Prostate gland (tissue), 2 donors: ENCODE measurements at regions not wholly inside any gene's neighbourhood (a gene's known extent, or its start where the extent isn't known, plus 50 kb on each side); places are given as distances from the start of the nearest gene placed in this dataset.

Experiments
- DNase-seq: peaks from one replicate; pipeline ENCODE4 v3.0.0-alpha.2; 2019; ENCODE audit warnings: low spot score
- H3K27ac ChIP-seq, 2 donors: fragments of 200-600 bp; sonication (generic); 2 replicates each; pipeline ENCODE4 v1.5.1; 2017 to 2019
- H3K27me3 ChIP-seq: fragments of 200-600 bp; sonication (generic); replicated peaks from 2 replicates; pipeline ENCODE4 v1.5.1; 2019; ENCODE audit not compliant: insufficient read depth
- H3K36me3 ChIP-seq, 2 donors: fragments of 200-600 bp; sonication (generic); 1 replicate in 1 of 2; 2 replicates in 1 of 2; pipeline versions ENCODE4 v1.5.1 to v1.8.1; 2017 to 2019
- H3K4me1 ChIP-seq: fragments of 200-600 bp; sonication (generic); replicated peaks from 2 replicates; pipeline ENCODE4 v1.5.1; 2019
- H3K4me3 ChIP-seq, 2 donors: fragments of 200-600 bp; sonication (generic); 2 replicates each; pipeline ENCODE4 v1.5.1; 2017 to 2019
- H3K9me3 ChIP-seq: fragments of 200-600 bp; sonication (generic); 2 replicates; pipeline ENCODE4 v1.5.1; 2017
- POLR2A ChIP-seq: fragments of 450-650 bp; IDR thresholded peaks from one replicate; pipeline ENCODE4 v1.6.1; 2016; ENCODE audit warnings: antibody characterized with exemption, mild to moderate bottlenecking
- POLR2AphosphoS5 ChIP-seq: sonication (generic); formaldehyde crosslinking; IDR thresholded peaks from one replicate; pipeline ENCODE4 v1.6.1; 2017; ENCODE audit warnings: antibody characterized with exemption
- WGBS: methylation state at CpG from one replicate; pipeline ENCODE4 v1.1.5; 2018; 5-methylcytosine and 5-hydroxymethylcytosine counted together
- intact Hi-C: fragments of 100-400 bp; cut with DNase I; formaldehyde crosslinking; loops from one replicate; pipeline ENCODE4 v1.14.2; 2022
- TF ChIP-seq, protein P1 (sequence below), 4 experiments: fragments of 200-600 bp in 2 of 4; fragments of 450-650 bp in 2 of 4; sonication (generic) in 2 of 4; IDR thresholded peaks; 1 replicate in 3 of 4; 2 replicates in 1 of 4; pipeline ENCODE4 v1.5.1; 2016 to 2019; ENCODE audit warnings: antibody characterized with exemption in 4 of 4, mild to moderate bottlenecking in 2 of 4, moderate library complexity in 2 of 4

DNA sequence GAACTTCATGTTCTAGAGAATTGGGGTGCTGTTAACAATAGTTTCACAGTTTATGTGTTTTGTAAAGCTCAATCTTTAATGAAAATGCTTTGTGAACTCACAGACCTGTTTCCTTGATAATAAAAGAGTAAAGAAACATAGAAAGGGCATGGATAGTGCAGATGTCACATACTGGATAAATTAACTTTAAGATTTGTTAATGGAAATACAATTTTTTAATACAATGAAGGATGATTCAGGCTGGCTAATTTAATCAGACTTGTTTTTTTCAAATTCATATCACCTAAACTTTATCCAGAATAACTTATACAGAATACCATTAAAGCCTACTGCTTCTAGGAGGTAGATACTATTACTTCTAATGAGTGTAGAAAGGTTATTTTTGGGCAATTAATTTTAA lies 1033.5 kb upstream of the SLC10A2 start:
- Histone ChIP-seq H3K4me1 (no peaks in the 10 kb centered on the region), H3K9me3 (no peaks in the 10 kb centered on the region), H3K36me3 (no peaks in the 10 kb centered on the region), H3K27me3 (no peaks in the 10 kb centered on the region), H3K27ac (no peak overlapping the region), H3K4me3 (no peak overlapping the region)
- TF ChIP-seq POLR2AphosphoS5 (no peak), POLR2A (no peak)
- TF ChIP-seq, protein P1, sequence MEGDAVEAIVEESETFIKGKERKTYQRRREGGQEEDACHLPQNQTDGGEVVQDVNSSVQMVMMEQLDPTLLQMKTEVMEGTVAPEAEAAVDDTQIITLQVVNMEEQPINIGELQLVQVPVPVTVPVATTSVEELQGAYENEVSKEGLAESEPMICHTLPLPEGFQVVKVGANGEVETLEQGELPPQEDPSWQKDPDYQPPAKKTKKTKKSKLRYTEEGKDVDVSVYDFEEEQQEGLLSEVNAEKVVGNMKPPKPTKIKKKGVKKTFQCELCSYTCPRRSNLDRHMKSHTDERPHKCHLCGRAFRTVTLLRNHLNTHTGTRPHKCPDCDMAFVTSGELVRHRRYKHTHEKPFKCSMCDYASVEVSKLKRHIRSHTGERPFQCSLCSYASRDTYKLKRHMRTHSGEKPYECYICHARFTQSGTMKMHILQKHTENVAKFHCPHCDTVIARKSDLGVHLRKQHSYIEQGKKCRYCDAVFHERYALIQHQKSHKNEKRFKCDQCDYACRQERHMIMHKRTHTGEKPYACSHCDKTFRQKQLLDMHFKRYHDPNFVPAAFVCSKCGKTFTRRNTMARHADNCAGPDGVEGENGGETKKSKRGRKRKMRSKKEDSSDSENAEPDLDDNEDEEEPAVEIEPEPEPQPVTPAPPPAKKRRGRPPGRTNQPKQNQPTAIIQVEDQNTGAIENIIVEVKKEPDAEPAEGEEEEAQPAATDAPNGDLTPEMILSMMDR (IDR thresholded peaks at IDR 0.05) = no peak
- intact Hi-C loops = no loop called here
- DNase-seq = no peak

DNA sequence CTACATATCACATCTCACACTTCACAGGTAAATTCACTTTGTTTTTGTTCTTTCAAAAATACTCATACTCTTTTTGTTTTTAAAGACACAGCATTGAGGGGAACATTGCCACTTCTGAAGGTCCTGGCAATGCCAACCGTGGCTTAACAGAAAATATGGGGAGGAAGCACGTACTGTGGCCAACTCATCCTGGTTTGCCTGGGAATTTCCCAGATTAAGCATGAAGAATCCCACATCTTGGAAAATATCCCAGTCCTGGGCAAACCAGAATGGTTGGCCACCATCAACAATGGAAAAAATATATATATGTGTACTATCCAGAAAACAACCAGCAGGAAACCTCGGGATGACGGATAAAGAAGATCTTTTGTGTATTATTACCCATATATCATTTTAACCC lies 1032.2 kb upstream of the SLC10A2 start:
- WGBS = 91% methylated on average over 4 of the region's 4 CpGs
- Histone ChIP-seq H3K4me1 (no peaks in the 10 kb centered on the region), H3K36me3 (no peaks in the 10 kb centered on the region), H3K27ac (no peak overlapping the region), H3K4me3 (no peak overlapping the region), H3K27me3 (no peaks in the 10 kb centered on the region), H3K9me3 (no peaks in the 10 kb centered on the region)
- TF ChIP-seq POLR2AphosphoS5 (no peak), POLR2A (no peak)
- TF ChIP-seq, protein P1 (IDR thresholded peaks at IDR 0.05) = no peak
- no peak for DNase-seq
- intact Hi-C loops = no loop called here

DNA sequence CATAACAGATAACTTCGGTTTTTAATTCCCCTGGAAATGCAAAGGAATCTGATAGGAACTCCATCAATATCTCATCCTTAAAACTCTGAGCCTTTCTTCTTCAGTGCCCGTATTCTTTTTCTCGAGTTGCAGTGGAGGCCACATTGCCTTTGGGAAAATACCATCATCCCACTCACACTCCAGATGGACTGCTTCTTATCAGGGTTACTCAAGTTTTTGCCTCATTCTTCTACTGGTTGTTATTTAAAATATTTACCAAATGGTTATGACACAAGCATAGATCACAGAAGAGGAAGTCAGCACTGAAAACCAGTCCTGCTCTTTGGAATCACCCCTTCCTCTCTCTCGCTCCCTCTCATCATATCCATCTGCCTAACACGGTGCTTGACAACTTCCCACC lies 1020.5 kb upstream of the SLC10A2 start:
- TF ChIP-seq POLR2AphosphoS5 = no peak
- no peak for TF ChIP-seq POLR2A
- TF ChIP-seq, protein P1 (IDR thresholded peaks at IDR 0.05) = no peak
- 78% methylated on average over 5 of the region's 5 CpGs for WGBS

DNA sequence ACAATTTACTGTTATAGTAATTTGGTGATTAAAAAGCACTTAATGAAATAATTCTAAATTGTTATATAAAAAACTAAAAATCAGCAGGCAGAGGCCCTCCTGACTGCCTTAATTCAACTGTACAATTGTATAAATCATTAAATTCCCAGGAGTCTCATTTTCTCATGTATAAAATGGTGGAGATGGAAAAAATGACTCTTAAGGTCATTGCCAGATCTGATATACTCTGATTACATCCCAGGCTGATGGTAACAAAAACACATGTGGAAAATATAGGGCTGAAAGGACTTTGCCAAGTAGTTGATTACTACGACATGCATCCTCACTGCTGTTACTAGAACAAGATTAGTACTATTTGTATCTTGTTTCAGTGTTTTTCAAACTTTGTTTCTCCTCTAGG lies 1020.0 kb upstream of the SLC10A2 start:
- Histone ChIP-seq H3K4me1 (no peaks in the 10 kb centered on the region), H3K27ac (no peak overlapping the region), H3K9me3 (no peaks in the 10 kb centered on the region), H3K36me3 (no peaks in the 10 kb centered on the region), H3K27me3 (no peaks in the 10 kb centered on the region), H3K4me3 (no peak overlapping the region)
- no peak for TF ChIP-seq POLR2A
- TF ChIP-seq, protein P1 (IDR thresholded peaks at IDR 0.05) = no peak
- no peak for TF ChIP-seq POLR2AphosphoS5
- WGBS = 73% methylated on average over 1 of the region's 1 CpG
- no peak for DNase-seq
- intact Hi-C loops = no loop called here

More for the DNA sequence above, 1020.5 kb upstream of the SLC10A2 start:
- no peaks in the 10 kb centered on the region for H3K4me1 ChIP-seq
- intact Hi-C loops = no loop called here
- DNase-seq = no peak
- H3K27me3 ChIP-seq = no peaks in the 10 kb centered on the region
- no peak overlapping the region for H3K4me3 ChIP-seq
- H3K36me3 ChIP-seq = no peaks in the 10 kb centered on the region
- H3K27ac ChIP-seq = no peak overlapping the region
- H3K9me3 ChIP-seq = no peaks in the 10 kb centered on the region

DNA sequence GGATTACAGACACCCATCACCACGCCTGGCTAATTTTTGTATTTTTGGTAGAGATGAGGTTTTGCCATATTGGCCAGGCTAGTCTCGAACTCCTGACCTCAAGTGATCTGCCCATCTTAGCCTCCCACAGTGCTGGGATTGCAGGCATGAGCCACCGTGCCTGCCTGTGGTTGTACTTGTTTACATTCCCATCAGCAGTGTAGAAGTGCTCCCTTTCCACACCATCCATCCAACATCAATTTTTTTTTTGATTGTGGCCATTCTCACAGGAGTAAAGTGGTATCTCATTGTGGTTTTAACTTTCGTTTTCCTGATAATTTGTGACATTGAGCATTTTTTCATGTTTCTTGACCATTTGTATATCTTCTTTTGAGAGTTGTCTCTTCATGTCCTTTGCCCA lies 1019.4 kb upstream of the SLC10A2 start:
- H3K27me3 ChIP-seq = no peaks in the 10 kb centered on the region
- WGBS = 89% methylated on average over 4 of the region's 4 CpGs
- intact Hi-C loops = no loop called here
- no peaks in the 10 kb centered on the region for H3K9me3 ChIP-seq
- H3K4me3 ChIP-seq = no peak overlapping the region
- no peaks in the 10 kb centered on the region for H3K4me1 ChIP-seq
- no peaks in the 10 kb centered on the region for H3K36me3 ChIP-seq
- TF ChIP-seq POLR2A (no peak), POLR2AphosphoS5 (no peak)
- TF ChIP-seq, protein P1 (IDR thresholded peaks at IDR 0.05) = no peak
- no peak overlapping the region for H3K27ac ChIP-seq
- no peak for DNase-seq
